ENCODE measurements at regions not wholly inside any gene's neighbourhood (a gene's known extent, or its start where the extent isn't known, plus 50 kb on each side); places are given as distances from the start of the nearest gene placed in this dataset.

DNA sequence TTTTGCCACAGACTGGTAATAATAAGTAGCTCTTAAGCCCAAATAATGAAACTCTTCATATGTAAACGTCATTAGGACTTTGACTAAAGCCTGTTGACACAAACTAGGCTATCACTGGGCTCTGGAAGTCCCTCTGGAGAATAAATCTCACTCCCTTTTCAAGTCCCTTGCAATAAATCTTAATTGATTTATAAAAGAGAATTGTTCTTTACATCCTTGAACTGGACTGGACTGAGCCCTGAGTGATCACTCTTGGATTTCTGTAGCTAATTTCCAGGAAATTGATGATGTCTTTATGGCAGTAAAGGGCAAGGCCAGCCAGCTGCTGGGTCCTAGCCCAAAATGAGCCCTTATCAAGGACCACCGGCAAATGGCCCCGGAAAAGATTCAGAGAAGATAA lies 1162.7 kb downstream of the BCL11B start:
- DNase-seq = no peak

DNA sequence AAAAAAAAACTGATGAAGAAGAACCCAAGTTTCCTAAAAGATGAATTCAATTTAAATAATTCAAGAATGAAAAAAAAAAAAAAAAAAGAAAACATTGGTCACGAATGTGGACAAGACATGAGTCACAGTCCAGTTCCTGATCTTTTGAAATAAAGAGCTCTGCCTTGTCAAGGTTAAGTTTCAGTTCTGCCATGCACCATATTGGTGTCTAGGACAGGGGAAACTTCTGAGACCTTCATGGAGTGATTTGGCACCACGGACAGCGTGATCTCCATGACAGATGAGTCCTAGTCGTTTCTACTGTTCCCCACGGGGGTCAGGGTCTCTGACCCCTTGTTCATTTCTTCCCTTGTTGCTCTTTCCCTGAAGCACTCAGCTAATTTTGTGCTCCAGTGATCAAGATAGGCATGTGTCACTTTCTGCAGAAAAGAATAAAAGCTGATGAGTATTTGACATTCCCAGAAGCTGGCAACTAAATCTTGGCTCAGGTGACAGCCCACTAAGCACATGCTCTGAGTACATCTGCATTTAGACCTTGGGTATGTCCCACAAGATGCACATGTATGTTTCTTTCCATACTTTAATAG lies 1159.7 kb downstream of the BCL11B start:
- no peak for DNase-seq

DNA sequence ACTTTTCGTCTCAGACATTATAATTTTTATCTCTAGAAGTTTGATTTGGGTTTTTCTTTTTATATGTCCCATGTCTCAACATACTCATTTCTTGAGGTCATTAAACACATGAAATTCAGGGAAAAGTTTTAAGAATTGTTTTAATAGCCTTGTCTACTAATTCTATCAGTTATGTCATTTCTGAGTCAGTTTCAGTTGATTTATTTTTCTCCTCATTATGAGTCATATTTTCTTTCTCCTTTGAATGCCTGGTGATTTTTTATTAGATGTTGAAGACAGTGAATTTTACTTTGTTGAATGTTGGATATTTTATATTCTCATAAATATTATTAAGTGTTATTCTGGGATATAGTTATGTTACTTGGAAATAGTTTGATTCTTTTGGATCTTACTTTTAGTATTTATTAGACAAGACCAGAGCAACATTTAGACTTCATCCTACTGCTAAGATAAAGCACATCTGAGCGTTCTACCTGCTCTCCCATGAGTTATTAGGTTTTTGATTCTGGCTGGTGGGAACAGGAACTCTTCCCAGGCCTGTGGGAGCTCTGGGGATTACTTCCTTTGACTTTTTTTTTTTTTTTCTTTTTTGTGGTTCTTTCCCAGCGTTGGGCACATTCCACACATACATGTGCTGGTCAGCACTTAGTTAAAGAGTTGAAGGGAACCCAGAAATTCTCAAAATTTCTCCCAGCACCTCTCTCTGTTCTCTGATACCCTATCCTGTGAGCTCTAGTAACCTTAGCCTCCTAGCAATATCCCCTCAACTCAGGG lies 1157.7 kb downstream of the BCL11B start:
- DNase-seq = no peak

DNA sequence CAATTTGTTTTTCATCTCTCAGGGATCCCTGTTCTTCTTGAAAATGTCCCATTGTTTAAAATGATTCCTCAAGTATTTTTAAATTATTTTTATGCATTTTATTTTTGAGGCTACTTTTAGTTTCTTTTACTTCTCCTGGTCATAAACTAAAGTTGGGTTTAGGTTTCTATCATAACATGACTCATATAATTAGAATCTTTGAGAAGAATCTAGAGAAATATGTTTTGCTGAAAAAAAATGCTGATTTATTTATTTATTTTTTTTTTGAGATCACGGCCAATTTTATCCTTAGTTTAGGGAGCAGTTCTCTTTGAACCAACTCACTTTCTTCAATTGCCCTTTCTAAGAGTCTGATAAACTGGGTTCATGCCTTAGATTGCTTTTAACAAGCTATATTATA lies 1157.1 kb downstream of the BCL11B start:
- no peak for DNase-seq

DNA sequence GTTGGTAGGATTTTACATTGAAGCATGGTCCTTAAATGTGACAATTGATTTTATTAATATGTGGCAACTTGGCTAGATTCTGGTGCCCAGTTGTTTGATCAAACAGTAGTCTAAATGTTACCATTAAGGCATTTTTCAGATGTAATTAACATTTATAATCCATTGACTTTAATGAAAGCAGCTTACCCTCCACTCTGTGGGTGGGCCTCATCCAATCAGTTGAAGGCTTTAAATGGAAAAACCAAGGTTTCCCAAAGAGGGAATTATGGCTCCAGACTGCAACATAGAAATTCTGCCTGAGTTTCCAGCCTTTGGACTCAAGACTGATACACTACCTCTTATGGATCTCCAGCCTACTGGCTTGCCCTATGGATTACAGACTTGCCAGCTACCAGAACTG lies 1153.2 kb downstream of the BCL11B start:
- no peak for DNase-seq

DNA sequence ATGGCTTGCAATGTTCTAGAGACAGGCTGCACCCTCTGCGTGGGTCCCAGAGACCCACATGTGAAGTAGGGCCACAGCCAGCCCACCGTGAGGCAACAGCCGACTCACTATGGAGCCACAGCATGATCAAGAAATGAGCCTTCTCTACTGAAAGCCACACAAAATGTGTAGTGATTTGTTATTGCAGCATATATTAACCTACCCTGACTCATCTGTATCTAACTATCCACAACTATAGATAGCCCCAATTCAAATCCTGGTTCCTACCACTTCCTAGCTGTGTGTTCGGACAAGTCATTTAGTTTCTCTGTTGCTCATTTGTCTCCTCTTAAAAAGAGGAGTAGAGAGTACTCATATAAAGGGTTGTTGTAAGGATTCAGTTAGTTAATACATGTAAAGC lies 1152.3 kb downstream of the BCL11B start:
- DNase-seq = no peak

DNA sequence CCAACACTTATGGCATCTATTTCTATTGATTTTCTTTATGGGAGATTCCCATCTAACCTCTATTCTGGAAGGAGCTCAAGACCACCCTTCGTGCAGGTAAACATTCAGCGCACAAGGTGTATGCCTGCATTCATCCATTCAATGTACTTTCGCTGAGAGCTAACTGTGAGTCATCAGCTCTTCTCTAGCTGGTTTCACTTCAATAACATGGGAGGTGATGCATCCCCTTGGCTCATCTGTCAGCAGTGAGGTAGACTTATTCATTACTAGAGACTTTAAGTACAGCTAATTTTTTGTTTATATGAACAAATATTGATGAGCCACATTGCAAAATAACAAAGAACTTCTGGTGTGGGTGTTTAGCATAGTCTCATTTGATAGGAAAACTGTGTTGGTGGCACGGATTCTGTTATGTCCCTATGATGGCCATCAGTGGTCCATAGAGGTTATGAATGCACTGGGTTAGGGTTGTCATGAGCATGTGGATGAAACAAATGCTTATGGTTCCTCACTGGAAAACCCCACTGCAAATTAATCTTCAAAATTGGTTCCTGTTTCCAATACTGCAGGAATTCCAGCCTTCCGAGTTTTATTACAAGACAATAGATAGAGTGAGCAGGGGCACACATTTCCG lies 1151.0 kb downstream of the BCL11B start:
- no peak for DNase-seq

DNA sequence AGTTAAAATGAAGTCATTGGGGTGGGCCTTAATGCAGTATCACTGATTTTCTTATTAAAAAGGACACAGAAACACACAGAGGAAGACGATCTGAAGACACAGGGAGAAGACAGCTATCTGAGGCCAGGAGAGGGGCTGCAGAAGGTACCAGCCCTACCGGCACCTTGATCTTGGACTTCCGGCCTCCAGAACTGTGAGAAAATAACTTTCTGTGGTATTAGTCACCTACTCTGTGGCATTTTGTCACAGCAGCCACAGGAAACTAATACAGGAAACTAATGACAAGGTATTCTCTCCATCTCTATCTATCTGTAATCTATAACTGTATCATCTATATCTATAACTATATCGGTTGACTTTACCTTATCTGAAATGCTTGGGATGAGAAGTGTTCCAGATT lies 1149.5 kb downstream of the BCL11B start:
- no peak for DNase-seq

DNA sequence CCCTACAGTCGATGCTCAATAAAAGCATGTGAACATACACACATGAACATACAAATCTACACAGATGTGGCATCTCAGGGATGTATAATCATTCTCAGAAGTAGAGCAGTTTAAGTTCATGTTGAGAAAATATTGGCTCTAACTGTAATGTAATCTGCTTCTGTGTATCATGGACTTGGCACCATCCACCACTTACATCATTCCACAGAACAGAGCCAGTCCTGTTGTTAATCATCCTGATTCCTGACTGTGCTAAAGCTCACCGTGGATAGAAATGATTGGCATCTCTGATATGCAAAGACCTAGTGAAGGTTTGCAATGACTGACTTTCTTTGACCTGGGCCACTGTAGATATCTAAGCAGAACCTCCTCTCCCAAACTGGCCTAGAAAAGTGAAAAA lies 1141.3 kb downstream of the BCL11B start:
- DNase-seq = no peak

DNA sequence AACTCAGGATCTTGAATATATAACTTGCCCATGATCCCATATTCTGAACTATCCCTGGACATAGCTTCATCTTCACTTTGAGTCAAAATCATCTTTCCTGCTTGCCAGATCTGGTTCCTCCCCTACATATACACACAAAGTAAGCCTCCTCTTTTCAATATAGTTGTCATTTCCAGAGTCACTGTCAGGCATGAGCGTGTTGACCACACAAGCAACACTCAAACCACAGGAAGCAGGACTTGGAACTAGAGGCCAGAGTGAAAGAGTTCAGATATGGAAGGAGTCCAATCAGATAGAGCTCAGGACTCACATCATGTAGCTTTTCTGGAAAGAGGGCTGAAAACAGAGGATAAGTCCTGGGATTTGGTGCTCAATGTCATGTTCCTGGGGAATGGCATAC lies 1140.6 kb downstream of the BCL11B start:
- DNase-seq = no peak

DNA sequence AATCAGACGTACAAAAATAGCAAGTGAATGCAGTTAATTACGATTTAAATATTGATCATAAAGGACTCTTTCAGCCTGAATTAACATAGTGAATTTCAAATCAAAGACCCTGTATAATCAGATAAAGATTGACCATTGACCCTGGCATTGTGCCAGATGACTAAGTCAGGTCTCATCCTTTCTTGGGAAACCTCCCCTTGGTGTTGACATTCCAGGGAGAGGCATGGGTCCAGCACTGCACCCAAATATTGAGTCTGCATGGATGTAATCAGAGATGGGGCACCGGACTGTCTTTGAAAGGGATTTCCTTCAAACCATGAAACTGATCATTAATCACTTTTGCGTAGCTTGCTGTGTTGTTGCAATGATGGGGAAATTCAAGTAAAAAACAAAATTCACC lies 1138.2 kb downstream of the BCL11B start:
- DNase-seq = no peak

DNA sequence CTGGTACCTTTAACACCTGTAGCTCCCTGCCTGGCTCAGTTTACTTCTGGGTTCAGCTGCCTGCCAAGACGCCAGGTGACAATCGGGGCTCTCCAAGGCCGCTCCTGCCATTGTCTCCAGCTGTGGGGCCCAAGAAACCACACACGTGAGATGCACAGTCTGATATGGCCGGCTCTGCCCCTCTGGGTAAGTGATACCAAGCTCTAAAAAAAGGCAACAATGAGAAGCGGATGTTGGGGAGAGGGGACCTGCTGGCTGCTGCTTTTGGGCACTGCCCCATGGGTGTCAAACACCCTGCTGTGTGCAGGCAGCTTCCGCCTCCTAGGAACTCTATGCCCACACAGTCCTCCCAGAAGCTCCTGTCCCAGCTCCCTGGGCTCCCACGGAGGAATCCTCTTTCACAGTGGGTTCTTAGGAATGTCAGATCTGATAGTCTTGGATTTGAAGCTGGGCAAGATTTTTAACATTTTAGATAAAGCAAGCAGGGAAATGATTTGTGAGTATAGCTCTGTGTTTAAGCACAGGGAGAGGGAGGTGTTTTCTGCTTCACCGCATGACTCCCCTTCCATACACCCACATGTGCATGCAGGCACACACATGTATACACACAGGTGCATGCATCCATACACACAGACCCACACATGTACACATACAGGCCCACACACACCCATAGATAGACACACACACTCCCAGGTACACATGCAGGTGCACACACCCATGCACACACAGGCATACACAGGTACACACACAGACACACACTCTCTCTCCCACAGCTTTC lies 1135.8 kb downstream of the BCL11B start:
- no peak for DNase-seq

DNA sequence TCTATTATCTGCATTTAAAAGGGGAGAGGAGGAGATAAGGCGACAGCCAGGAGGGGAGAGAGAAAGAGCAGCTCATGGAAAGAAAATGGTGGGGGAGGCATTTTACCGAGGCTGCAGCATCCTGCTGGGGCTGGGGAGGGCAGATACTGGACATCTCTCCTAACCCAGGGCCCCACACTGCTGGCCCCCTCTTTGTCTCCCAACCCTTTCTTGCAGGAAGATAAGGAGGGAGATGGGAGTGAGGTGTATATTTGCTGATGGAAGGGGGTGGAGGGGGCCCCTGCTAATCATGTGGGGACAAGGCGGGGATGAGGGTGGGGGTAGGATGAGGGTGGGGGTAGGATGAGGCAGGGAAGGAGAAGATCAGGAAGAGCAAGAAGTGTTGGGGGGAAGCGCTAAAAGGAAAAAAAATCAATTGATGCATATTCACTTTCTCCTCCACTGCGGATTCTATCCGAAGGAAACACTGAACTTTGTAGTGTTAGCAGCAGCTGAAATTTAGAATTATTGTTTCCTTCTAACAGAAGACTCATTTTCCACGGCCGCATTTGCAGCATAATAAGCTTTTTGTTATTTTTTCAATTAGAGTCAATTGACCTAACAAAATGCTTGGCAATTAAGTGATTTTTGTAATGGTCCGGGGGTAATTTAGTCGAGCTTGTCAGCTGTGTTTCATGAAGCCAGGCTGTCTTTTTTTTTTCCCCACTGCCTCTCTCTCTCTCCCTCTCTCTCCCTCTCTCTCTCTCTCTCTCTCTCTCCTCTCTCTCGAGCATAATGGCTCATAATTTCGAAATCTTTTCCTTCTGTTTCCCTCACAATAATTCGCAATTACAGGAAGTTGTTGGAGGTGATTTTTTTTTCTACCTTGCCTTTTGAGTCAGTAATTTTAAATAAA lies 1134.6 kb downstream of the BCL11B start:
- no peak for DNase-seq

DNA sequence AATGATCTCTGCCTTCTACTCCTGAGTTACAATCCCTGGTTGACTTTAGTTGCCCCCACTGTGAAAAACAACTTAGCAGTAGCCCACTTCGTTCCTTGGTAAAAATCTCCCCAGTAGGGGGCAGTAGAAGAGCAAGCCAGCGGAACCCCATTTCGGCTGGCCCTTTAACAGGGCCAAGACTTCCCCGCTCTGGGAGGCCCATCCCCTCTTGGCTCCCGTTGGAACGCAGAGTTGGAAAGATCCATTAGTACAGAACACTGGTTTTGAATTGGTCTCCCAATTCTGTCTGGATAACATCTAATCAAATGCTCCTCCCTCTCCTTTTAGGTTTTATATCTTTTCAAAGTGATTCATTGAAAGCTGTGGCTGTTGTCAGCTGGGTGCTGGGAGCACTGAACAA lies 1133.3 kb downstream of the BCL11B start:
- DNase-seq = peak; percentile 2

DNA sequence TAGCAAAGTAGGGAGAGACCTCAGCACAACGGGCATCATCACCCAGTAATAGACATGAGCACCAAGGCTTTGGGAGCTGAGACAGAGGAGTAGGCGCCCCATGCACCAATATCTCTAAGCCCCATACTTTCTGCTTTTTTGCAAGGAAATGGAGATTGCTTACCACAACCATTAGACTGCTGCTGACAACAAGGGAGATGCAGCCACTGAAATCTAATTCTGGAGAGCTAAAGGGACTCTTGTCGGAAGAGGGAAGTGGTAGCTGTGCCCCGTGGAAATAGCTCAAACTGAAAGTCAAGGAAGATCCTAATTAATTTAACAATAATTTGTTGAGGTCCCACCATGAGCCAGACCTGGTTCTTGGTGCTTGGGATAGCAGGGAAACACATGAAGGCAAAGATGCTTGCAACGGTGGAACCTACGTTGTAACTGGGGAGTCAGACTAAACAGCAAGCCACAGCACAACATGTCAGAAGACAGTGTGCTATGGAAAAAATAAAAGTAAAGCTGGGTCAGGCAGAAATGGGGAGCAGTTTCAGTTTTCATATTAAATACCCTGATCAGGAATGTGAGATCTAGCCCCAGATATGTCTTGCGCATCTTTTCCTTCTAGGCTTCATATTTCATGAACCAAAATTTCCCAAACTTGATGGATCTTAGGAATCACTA lies 1131.0 kb downstream of the BCL11B start:
- no peak for DNase-seq

DNA sequence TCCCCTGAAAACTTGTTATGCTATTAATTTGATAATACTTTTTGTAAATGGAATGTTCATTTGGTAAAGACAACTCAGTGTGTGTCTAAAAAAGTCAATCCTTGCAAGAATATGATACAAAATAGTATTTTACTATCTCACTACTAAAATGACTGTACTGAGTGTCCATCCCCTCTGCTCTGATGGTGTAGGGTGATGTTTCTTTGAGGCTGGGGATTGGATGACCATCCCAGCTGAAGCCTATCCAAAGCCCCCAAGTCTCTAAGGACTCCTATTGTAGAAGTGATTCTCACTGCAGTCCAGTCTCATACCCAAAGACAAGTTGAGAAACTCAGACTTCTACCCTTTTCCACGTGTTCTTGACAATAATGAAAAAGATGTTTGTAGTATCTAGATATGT lies 1128.4 kb downstream of the BCL11B start:
- DNase-seq = no peak

DNA sequence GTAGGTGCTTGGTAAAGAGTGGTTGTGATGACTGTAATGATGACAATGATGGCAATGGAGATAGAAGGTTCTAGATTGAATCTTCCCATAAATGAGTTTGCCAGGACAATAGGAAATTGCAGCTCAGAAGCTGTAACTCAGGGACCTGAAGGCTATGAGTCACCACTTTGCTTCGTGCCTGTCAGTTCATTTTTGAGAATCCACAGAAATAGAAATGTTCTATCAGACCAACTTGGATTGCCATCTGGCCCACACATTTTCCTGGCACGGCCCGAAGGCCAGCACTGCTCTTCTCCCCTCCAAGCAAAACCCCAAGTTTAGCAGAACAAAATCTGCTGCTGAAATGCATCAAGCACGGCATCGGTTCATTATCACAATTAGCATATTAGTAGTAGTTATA lies 1127.0 kb downstream of the BCL11B start:
- DNase-seq = no peak

DNA sequence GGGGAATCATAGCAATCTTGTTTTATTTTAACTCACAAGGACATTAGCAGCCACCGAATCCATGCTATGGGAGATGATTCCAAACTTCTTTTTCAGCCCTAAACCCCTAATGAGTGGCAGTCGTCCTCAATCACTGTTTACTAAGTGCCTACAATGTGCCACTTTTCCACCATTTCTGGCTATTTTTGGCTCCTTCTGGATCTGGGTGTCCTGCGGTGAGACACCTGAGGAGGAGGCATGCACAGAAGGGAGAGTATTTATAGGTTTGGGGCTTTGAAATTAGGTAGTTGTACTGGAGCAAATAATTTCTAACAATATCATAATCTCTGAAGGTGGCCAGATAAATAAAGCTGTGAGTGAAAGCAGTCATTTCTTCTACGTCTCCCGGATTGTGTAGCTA lies 1125.6 kb downstream of the BCL11B start:
- DNase-seq = no peak

DNA sequence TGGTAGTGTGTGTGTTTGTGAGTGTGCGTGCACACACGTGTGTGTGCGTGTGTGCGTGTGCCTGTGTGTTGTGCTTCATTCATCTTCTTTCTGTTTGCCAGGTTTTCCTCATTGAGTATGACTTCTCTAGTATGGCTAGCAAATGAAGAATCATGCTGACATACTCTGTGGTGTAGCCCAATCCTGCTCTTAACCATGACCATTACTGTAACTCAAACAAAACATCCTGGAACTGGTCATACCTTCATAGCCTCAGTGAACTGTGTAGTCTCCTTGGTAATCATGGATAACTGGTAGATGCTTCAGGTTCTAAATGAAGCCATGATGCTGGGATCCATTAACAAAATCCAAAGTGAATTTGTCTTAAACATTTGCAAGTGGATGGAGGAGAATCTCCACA lies 1117.7 kb downstream of the BCL11B start:
- DNase-seq = no peak

DNA sequence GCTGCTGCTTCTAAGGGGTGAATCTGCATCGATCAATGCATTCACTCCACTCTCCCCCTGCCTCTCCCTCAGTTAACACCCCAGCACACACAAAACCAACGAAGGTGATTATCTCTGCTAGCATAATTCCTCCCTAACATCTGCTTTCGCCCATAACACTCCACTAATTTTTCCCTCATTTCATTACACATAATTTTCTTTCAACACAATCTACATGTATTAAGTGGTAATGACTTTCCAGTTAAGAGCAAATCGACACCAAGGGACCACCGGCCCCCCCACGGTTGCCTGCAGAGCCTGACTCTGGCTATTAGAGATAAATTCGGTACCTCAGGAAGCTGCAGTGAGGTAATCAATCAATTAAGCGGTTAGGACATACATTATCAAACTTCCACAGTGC lies 1115.6 kb downstream of the BCL11B start:
- DNase-seq = no peak

DNA sequence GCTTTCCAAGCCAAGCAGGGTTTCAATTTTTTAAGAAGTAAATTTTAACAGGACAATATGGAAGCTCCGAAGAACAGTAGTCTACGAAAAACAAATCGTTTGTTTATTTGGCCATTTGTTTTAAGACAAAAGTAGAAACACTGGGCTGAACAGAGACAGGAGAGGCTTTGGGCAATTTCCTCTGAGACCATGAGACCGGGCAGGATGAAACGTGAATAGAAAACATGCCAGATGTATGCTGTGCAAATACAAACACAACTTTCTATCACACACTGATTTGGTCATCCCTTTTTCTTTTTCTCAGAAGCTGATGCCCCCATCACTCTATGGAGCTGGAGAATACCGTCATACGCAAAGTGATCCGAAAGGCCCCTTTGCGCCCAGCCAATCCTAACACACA lies 1111.1 kb downstream of the BCL11B start:
- DNase-seq = no peak

DNA sequence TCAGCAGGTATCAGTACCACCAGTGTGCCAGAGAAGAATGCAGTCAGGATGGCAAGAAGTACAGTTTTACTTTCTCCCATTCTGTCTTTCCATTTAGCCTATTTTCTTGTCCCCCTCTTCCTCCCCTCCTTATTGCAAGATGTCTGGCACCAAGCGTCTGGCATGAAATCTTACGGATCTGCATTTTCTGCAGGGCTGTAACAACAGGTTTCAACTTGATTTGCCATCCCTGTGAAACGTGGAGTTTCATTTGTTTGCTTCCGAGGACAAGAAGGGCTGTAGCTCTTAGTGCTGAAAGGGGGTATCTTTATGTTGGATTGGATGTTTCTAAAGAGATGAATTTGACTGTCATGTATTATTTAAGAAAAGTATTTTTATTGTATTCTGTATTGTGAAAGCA lies 1110.6 kb downstream of the BCL11B start:
- DNase-seq = no peak
